ENCODE measurements at regions not wholly inside any gene's neighbourhood (a gene's known extent, or its start where the extent isn't known, plus 50 kb on each side); places are given as distances from the start of the nearest gene placed in this dataset.

DNA sequence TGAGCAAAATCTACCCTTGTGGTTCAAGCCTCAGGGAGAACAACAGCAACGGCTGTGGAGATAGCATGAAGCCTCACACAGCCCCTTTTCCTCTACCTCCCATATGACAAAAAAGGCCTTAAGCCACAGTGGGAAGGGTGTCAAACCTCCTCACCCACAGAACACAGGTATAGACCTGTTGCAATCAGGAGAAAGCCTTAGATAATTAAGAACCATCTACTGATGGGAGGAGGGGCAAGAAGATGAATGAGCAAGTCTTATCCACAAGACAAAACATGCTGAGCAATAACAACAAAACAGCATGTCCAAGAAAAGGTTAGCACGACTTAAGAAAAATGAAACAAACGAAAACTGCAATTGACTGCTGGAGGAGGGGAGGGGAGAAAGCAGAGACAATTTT is 272.9 kb upstream of the BCHE start:
- H3K4me3 ChIP-seq, result no peak overlapping the region
- no peak for DNase-seq
- H3K4me1 ChIP-seq (ENCODE audit: low read depth), result no peaks in the 10 kb centered on the region
- intact Hi-C loops (cut with DNase I, micrococcal nuclease), result no loop called here
- no peaks in the 10 kb centered on the region for H3K36me3 ChIP-seq (ENCODE audit: low read depth)
- H3K9me3 ChIP-seq, result no peaks in the 10 kb centered on the region
- no peak for TF ChIP-seq CTCF (IDR thresholded peaks at IDR 0.05)
- no peak for ATAC-seq

- no peaks in the 10 kb centered on the region for H3K4me1 ChIP-seq (ENCODE audit: low read depth)
- ATAC-seq (no peak), DNase-seq (no peak)
- H3K4me3 ChIP-seq, result no peak overlapping the region
- H3K36me3 ChIP-seq (ENCODE audit: low read depth), result no peaks in the 10 kb centered on the region
- no peak for TF ChIP-seq CTCF (IDR thresholded peaks at IDR 0.05)
- intact Hi-C loops (cut with DNase I, micrococcal nuclease), result no loop called here
- no peaks in the 10 kb centered on the region for H3K9me3 ChIP-seq
These were observed 267.7 kb upstream of the BCHE start for GRCh38 chr3:166104938-166105337.

- no peaks in the 10 kb centered on the region for H3K4me1 ChIP-seq (ENCODE audit: low read depth)
- ATAC-seq, result no peak
- H3K4me3 ChIP-seq, result no peak overlapping the region
- intact Hi-C loops (cut with DNase I, micrococcal nuclease), result no loop called here
- no peak for TF ChIP-seq CTCF (IDR thresholded peaks at IDR 0.05)
- no peaks in the 10 kb centered on the region for H3K9me3 ChIP-seq
- H3K36me3 ChIP-seq (ENCODE audit: low read depth), result no peaks in the 10 kb centered on the region
- DNase-seq, result no peak
These were observed 263.5 kb upstream of the BCHE start for GRCh38 chr3:166100730-166101129.

GRCh38 chr3:166089575-166089974 is 252.4 kb upstream of the BCHE start:
- intact Hi-C loops (cut with DNase I, micrococcal nuclease), result no loop called here
- DNase-seq (no peak), ATAC-seq (no peak)
- Histone ChIP-seq H3K9me3 (no peaks in the 10 kb centered on the region), H3K4me1 (ENCODE audit: low read depth) (no peaks in the 10 kb centered on the region), H3K36me3 (ENCODE audit: low read depth) (no peaks in the 10 kb centered on the region), H3K4me3 (no peak overlapping the region)
- no peak for TF ChIP-seq CTCF (IDR thresholded peaks at IDR 0.05)

DNA sequence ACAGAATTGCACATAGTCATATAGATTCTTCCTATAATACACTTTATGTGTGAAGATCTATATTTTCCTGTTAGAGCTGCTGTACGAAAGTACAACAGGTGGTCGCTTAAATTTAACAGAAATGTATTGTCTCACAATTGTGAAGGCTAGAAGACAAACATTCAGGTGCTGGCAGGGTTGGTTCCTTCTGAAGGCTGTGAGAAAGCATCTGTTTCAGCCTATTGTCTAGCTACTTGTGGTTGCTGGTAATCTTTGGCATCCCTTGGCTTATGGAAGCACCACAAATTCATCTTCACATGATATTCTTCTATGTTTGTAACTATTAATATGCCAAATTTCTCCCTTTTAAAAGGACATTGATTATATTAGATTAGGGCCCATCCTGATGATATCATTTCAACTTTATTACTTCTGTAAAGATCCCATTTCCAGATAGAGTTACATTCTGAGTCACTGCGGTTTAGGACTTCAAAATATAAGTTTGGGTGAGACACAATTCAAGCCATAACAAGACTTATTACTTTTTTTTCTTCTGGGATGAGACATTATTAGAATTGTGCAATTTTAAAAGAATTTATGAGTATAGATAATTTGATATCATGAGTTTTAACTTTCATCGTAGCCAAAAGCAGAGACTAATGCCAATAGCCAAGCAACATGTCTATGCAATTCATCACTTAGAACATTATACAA is 248.1 kb upstream of the BCHE start:
- no peaks in the 10 kb centered on the region for H3K9me3 ChIP-seq
- ATAC-seq (no peak), DNase-seq (no peak)
- intact Hi-C loops (cut with DNase I, micrococcal nuclease), result no loop called here
- H3K36me3 ChIP-seq (ENCODE audit: low read depth), result no peaks in the 10 kb centered on the region
- no peak for TF ChIP-seq CTCF (IDR thresholded peaks at IDR 0.05)
- H3K4me3 ChIP-seq, result no peak overlapping the region
- no peaks in the 10 kb centered on the region for H3K4me1 ChIP-seq (ENCODE audit: low read depth)

GRCh38 chr3:166080096-166080495 is 242.9 kb upstream of the BCHE start:
- no peak for ATAC-seq
- DNase-seq, result no peak
- H3K36me3 ChIP-seq (ENCODE audit: low read depth), result no peaks in the 10 kb centered on the region
- H3K4me1 ChIP-seq (ENCODE audit: low read depth), result no peaks in the 10 kb centered on the region
- intact Hi-C loops (cut with DNase I, micrococcal nuclease), result no loop called here
- TF ChIP-seq CTCF (IDR thresholded peaks at IDR 0.05), result no peak
- H3K9me3 ChIP-seq, result no peaks in the 10 kb centered on the region
- no peak overlapping the region for H3K4me3 ChIP-seq
